Astrocyte (in vitro differentiated cells and primary cell): ENCODE measurements at regions not wholly inside any gene's neighbourhood (a gene's known extent, or its start where the extent isn't known, plus 50 kb on each side); places are given as distances from the start of the nearest gene placed in this dataset.

Experiments used
- DNase-seq: peaks from one replicate; pipeline ENCODE4 v3.0.0-alpha.2; 2010; ENCODE audit warnings: low read depth
- FAIRE-seq: peaks from 2 replicates; lab custom pipeline; 2011; peaks lifted over from hg19 to GRCh38; lab: Jason Lieb, UNC
- H2AFZ ChIP-seq: 2 replicates; pipeline ENCODE4 v1.6.0; 2012; ENCODE audit warnings: low read depth, low read length, inconsistent platforms
- H3K27ac ChIP-seq: 2 replicates; pipeline ENCODE4 v1.5.1; 2011; ENCODE audit warnings: low read depth, low read length, inconsistent platforms
- H3K27me3 ChIP-seq: 2 replicates; pipeline ENCODE4 v1.6.0; 2011; ENCODE audit warnings: low read length, inconsistent platforms; ENCODE audit not compliant: insufficient read depth
- H3K36me3 ChIP-seq: 2 replicates; pipeline ENCODE4 v1.5.1; 2011; ENCODE audit warnings: low read length, inconsistent platforms; ENCODE audit not compliant: insufficient read depth
- H3K4me1 ChIP-seq: 2 replicates; pipeline ENCODE4 v1.5.1; 2011; ENCODE audit warnings: low read length, inconsistent platforms; ENCODE audit not compliant: insufficient read depth
- H3K4me2 ChIP-seq: 2 replicates; pipeline ENCODE4 v1.6.0; 2012; ENCODE audit warnings: low read length, inconsistent platforms
- H3K4me3 ChIP-seq: 2 replicates; pipeline ENCODE4 v1.5.1; 2011; ENCODE audit warnings: low read depth, mild to moderate bottlenecking, low read length, inconsistent platforms; ENCODE audit not compliant: insufficient read depth
- H3K79me2 ChIP-seq: 2 replicates; pipeline ENCODE4 v1.6.0; 2012; ENCODE audit warnings: mild to moderate bottlenecking, low read length, inconsistent platforms; ENCODE audit not compliant: insufficient read depth
- H3K9ac ChIP-seq: 2 replicates; pipeline ENCODE4 v1.6.0; 2012; ENCODE audit warnings: mild to moderate bottlenecking, low read length, inconsistent platforms
- H3K9me3 ChIP-seq: 2 replicates; pipeline ENCODE4 v1.5.1; 2012; ENCODE audit warnings: low read depth, mild to moderate bottlenecking, low read length, inconsistent platforms; ENCODE audit not compliant: insufficient read depth
- H4K20me1 ChIP-seq: 2 replicates; pipeline ENCODE4 v1.6.0; 2012; ENCODE audit warnings: low read length, inconsistent platforms; ENCODE audit not compliant: insufficient read depth
- H3K27ac Mint-ChIP-seq: one replicate; pipeline ENCODE4 v1.8.0; 2021; ENCODE audit warnings: mild to moderate bottlenecking, mixed read lengths; ENCODE audit not compliant: unreplicated experiment
- H3K27me3 Mint-ChIP-seq: one replicate; pipeline ENCODE4 v1.8.0; 2021; ENCODE audit warnings: low read depth, mixed read lengths; ENCODE audit not compliant: unreplicated experiment
- H3K36me3 Mint-ChIP-seq: one replicate; pipeline ENCODE4 v1.8.0; 2021; ENCODE audit warnings: low read depth, mixed read lengths; ENCODE audit not compliant: unreplicated experiment
- H3K4me1 Mint-ChIP-seq: one replicate; pipeline ENCODE4 v1.8.0; 2021; ENCODE audit warnings: low read depth, mixed read lengths; ENCODE audit not compliant: unreplicated experiment
- H3K4me3 Mint-ChIP-seq: one replicate; pipeline ENCODE4 v1.8.0; 2021; ENCODE audit warnings: mild to moderate bottlenecking, moderate library complexity, mixed read lengths; ENCODE audit not compliant: unreplicated experiment
- H3K9me3 Mint-ChIP-seq: one replicate; pipeline ENCODE4 v1.8.0; 2021; ENCODE audit warnings: mild to moderate bottlenecking, mixed read lengths; ENCODE audit not compliant: unreplicated experiment
- EZH2 ChIP-seq: IDR thresholded peaks from 2 replicates; pipeline ENCODE4 v1.6.1; 2012; ENCODE audit warnings: mild to moderate bottlenecking, low read length, inconsistent platforms; ENCODE audit not compliant: insufficient read depth
- TF ChIP-seq, protein P1 (sequence below): IDR thresholded peaks from 2 replicates; pipeline ENCODE4 v1.5.1; 2011; ENCODE audit warnings: low read depth, mild to moderate bottlenecking, inconsistent platforms, low read length, moderate library complexity; ENCODE audit not compliant: insufficient read depth

DNA sequence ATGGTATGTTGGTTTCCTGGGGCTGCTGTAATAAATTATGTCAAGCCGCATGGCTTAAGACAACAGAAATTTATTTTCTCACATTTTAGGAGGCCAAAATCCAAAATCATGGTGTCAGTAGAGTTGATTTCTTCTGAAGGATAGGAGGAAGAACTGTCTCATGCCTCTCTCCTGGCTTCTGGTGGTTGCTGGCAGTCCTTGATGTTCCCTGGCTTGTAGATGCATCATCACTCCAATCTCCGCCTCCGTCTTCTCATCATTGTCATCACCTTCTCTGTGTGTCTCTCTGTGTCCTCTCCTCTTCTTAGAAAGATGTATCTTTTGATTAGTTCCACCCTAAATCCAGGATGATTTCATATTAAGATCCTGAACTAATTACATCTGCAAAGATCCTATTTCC is 124.7 kb upstream of the CTTNBP2NL start:
- DNase-seq (no peak), FAIRE-seq (no peak)
- no peaks in the 10 kb centered on the region for H3K9me3 ChIP-seq
- no peaks in the 10 kb centered on the region for H3K36me3 ChIP-seq
- H3K27me3 Mint-ChIP-seq, result peaks cover 20% of the 10 kb centered on the region
- H3K4me3 Mint-ChIP-seq, result no peak overlapping the region
- no peaks in the 10 kb centered on the region for H3K27me3 ChIP-seq
- H3K9me3 Mint-ChIP-seq, result peaks cover 11% of the 10 kb centered on the region
- no peaks in the 10 kb centered on the region for H4K20me1 ChIP-seq
- H3K4me2 ChIP-seq, result no peak overlapping the region
- H3K27ac Mint-ChIP-seq, result no peak overlapping the region
- no peaks in the 10 kb centered on the region for H3K79me2 ChIP-seq
- H3K27ac ChIP-seq, result no peak overlapping the region
- no peaks in the 10 kb centered on the region for H3K4me1 ChIP-seq
- H3K4me3 ChIP-seq, result no peak overlapping the region
- no peak for TF ChIP-seq EZH2
- TF ChIP-seq, protein P1, sequence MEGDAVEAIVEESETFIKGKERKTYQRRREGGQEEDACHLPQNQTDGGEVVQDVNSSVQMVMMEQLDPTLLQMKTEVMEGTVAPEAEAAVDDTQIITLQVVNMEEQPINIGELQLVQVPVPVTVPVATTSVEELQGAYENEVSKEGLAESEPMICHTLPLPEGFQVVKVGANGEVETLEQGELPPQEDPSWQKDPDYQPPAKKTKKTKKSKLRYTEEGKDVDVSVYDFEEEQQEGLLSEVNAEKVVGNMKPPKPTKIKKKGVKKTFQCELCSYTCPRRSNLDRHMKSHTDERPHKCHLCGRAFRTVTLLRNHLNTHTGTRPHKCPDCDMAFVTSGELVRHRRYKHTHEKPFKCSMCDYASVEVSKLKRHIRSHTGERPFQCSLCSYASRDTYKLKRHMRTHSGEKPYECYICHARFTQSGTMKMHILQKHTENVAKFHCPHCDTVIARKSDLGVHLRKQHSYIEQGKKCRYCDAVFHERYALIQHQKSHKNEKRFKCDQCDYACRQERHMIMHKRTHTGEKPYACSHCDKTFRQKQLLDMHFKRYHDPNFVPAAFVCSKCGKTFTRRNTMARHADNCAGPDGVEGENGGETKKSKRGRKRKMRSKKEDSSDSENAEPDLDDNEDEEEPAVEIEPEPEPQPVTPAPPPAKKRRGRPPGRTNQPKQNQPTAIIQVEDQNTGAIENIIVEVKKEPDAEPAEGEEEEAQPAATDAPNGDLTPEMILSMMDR, result no peak
- no peaks in the 10 kb centered on the region for H3K4me1 Mint-ChIP-seq
- H3K9ac ChIP-seq, result no peak overlapping the region
- H3K36me3 Mint-ChIP-seq, result no peaks in the 10 kb centered on the region
- H2AFZ ChIP-seq, result no peak overlapping the region

DNA sequence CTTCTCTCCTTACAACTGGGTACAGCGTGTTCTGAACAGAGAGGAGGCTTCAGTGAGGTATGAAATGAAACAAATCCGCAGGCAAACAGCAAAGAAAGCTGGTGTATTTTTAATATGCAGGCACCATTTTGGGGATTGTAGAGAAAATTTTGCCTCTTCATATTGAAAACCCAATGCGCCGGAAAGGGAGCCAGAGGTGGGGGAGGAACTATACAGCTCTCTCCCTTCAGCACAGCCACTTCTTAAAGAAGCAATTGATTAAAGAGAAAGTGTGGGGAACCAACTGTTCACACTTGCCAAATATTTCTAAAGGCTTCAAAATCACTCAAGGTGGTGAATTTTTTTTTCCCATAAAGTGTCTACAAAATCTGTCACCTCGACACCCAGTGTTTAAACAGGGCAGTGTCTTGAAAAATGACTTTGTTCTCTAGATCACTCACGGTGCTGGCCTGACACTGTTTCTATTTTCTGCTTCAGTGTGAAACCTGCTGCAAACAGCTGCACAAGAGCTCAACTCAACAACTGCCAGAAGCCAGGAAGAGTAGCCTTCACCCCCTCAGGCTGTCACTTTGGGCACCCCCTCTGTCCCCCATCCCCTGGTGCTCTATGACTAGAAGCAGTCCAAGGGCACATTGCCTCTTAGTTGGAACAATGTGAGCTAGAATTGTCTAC is 123.8 kb upstream of the CTTNBP2NL start:
- Histone ChIP-seq H3K36me3 (no peaks in the 10 kb centered on the region), H3K79me2 (no peaks in the 10 kb centered on the region), H2AFZ (no peak overlapping the region), H4K20me1 (no peaks in the 10 kb centered on the region), H3K27me3 (peaks cover under 1% of the 10 kb centered on the region), H3K27ac (no peak overlapping the region), H3K4me1 (no peaks in the 10 kb centered on the region), H3K4me3 (no peak overlapping the region), H3K9me3 (no peaks in the 10 kb centered on the region), H3K4me2 (no peak overlapping the region), H3K9ac (no peak overlapping the region)
- Mint-ChIP-seq H3K9me3 (peaks cover 11% of the 10 kb centered on the region), H3K36me3 (no peaks in the 10 kb centered on the region), H3K27me3 (peaks cover 20% of the 10 kb centered on the region), H3K27ac (no peak overlapping the region), H3K4me3 (no peak overlapping the region), H3K4me1 (no peaks in the 10 kb centered on the region)
- TF ChIP-seq EZH2, result no peak
- TF ChIP-seq, protein P1, result no peak
- DNase-seq (no peak), FAIRE-seq (no peak)

DNA sequence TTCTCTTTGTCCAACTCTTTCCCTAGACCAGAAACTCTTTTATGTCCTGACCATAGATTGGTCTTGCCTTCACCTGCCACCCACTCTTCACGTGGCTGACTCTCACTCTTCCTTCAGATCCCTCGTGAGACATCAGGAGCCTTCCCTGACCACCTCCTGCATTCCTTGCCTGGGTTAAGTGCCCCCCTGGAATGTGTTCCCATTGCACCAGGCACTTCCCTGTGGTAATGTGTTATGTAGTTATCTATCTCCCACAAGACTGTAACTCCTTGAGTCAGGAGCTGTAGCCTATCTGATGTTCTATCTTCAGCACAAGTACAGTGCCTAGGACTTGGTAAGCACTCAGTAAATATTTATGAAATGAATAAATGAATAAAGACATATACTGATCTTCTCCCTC is 111.2 kb upstream of the CTTNBP2NL start:
- H3K4me2 ChIP-seq, result no peak overlapping the region
- no peaks in the 10 kb centered on the region for H4K20me1 ChIP-seq
- no peaks in the 10 kb centered on the region for H3K4me1 ChIP-seq
- DNase-seq, result no peak
- H3K4me3 ChIP-seq, result no peak overlapping the region
- H3K27ac Mint-ChIP-seq, result no peak overlapping the region
- no peak for TF ChIP-seq EZH2
- TF ChIP-seq, protein P1, result no peak
- peaks cover 8% of the 10 kb centered on the region for H3K9me3 Mint-ChIP-seq
- H3K9me3 ChIP-seq, result no peaks in the 10 kb centered on the region
- no peak overlapping the region for H2AFZ ChIP-seq
- FAIRE-seq, result no peak
- H3K27me3 Mint-ChIP-seq, result peaks cover 16% of the 10 kb centered on the region
- no peak overlapping the region for H3K27ac ChIP-seq
- H3K9ac ChIP-seq, result no peak overlapping the region
- no peaks in the 10 kb centered on the region for H3K36me3 Mint-ChIP-seq
- H3K36me3 ChIP-seq, result no peaks in the 10 kb centered on the region
- H3K27me3 ChIP-seq, result peaks cover 2% of the 10 kb centered on the region
- H3K4me1 Mint-ChIP-seq, result no peaks in the 10 kb centered on the region
- no peak overlapping the region for H3K4me3 Mint-ChIP-seq
- H3K79me2 ChIP-seq, result no peaks in the 10 kb centered on the region
